Lower leg skin (tissue), 3 donors: ENCODE measurements at regions not wholly inside any gene's neighbourhood (a gene's known extent, or its start where the extent isn't known, plus 50 kb on each side); places are given as distances from the start of the nearest gene placed in this dataset.

Source experiments
- CTCF ChIP-seq, 3 donors: fragments of 450-650 bp; IDR thresholded peaks; one replicate each; pipeline ENCODE4 v1.5.1; 2016; ENCODE audit warnings: antibody characterized with exemption in 3 of 3, mild to moderate bottlenecking in 3 of 3, moderate library complexity in 2 of 3
- POLR2A ChIP-seq, 2 donors: fragments of 450-650 bp; IDR thresholded peaks; one replicate each; pipeline ENCODE4 v1.6.1; 2016 to 2017; ENCODE audit warnings: antibody characterized with exemption in 2 of 2, mild to moderate bottlenecking in 1 of 2, moderate library complexity in 1 of 2

GRCh38 chr12:97404543-97404942, 58.1 kb upstream of the RMST start:
- TF ChIP-seq CTCF (IDR thresholded peaks at IDR 0.05) = no peak
- no peak for TF ChIP-seq POLR2A (IDR thresholded peaks at IDR 0.05)
